ENCODE measurements at regions not wholly inside any gene's neighbourhood (a gene's known extent, or its start where the extent isn't known, plus 50 kb on each side); places are given as distances from the start of the nearest gene placed in this dataset.

DNA sequence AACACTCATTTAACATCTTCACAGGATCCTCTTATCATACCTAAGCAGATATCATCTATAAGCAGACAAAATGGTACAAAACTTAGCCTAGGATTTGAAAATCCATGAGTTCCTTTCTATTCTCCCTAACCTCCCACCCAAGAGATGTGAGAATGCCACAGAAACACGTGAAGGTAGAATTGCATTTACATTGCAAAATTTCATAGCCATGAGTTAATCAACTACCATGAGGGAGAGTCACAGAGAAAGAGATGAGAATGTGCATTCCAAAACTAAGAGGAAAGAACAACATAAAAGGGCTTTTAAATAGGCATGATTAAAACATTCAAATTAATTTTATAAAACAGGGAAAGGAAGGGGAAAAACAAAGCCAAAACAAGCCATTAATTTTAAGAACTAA, 806.2 kb downstream of the NTRK3 start:
- TF ChIP-seq, protein P1, sequence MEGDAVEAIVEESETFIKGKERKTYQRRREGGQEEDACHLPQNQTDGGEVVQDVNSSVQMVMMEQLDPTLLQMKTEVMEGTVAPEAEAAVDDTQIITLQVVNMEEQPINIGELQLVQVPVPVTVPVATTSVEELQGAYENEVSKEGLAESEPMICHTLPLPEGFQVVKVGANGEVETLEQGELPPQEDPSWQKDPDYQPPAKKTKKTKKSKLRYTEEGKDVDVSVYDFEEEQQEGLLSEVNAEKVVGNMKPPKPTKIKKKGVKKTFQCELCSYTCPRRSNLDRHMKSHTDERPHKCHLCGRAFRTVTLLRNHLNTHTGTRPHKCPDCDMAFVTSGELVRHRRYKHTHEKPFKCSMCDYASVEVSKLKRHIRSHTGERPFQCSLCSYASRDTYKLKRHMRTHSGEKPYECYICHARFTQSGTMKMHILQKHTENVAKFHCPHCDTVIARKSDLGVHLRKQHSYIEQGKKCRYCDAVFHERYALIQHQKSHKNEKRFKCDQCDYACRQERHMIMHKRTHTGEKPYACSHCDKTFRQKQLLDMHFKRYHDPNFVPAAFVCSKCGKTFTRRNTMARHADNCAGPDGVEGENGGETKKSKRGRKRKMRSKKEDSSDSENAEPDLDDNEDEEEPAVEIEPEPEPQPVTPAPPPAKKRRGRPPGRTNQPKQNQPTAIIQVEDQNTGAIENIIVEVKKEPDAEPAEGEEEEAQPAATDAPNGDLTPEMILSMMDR (IDR thresholded peaks at IDR 0.05 in 4 of 5, conservative IDR thresholded peaks at IDR 0.05 in 1 of 5), result no peak
- TF ChIP-seq POLR2A (IDR thresholded peaks at IDR 0.05), result no peak
